Sigmoid colon (tissue), 4 donors: ENCODE measurements at regions not wholly inside any gene's neighbourhood (a gene's known extent, or its start where the extent isn't known, plus 50 kb on each side); places are given as distances from the start of the nearest gene placed in this dataset.
A peak's percentile ranks its signal among the peaks of the same experiment; 100 is the strongest.

Experiments used
- CTCF ChIP-seq, 4 experiments: fragments of 450-650 bp in 3 of 4; fragments of 200-600 bp in 1 of 4; IDR thresholded peaks; one replicate each; pipeline ENCODE4 v1.5.1; 2016 to 2019; ENCODE audit warnings: antibody characterized with exemption in 4 of 4, mild to moderate bottlenecking in 3 of 4, moderate library complexity in 2 of 4
- EP300 ChIP-seq, 4 donors: sonication (generic); formaldehyde crosslinking; IDR thresholded peaks; one replicate each; pipeline ENCODE4 v1.6.1; 2017; ENCODE audit warnings: antibody characterized with exemption in 4 of 4
- POLR2A ChIP-seq, 2 donors: fragments of 450-650 bp; IDR thresholded peaks; one replicate each; pipeline ENCODE4 v1.6.1; 2016; ENCODE audit warnings: antibody characterized with exemption in 2 of 2, mild to moderate bottlenecking in 2 of 2, moderate library complexity in 2 of 2
- POLR2AphosphoS5 ChIP-seq, 4 donors: sonication (generic); formaldehyde crosslinking; IDR thresholded peaks; one replicate each; pipeline ENCODE4 v1.6.1; 2017; ENCODE audit warnings: antibody characterized with exemption in 4 of 4

GRCh38 chr21:27700974-27701614, 734.2 kb upstream of the ADAMTS5 start:
- TF ChIP-seq CTCF (IDR thresholded peaks at IDR 0.05) (peak; percentile 66 to 85 (median 76)), POLR2AphosphoS5 (IDR thresholded peaks at IDR 0.05) (no peak), EP300 (IDR thresholded peaks at IDR 0.05) (no peak), POLR2A (IDR thresholded peaks at IDR 0.05) (no peak)
